VCaP (cell line): ENCODE measurements at regions not wholly inside any gene's neighbourhood (a gene's known extent, or its start where the extent isn't known, plus 50 kb on each side); places are given as distances from the start of the nearest gene placed in this dataset.
"Not testable (repeated sequence)": the region's sequence is repeated elsewhere in the genome, so short reads cannot be mapped to it uniquely, and the experiment has no call there.

Source experiments
- H3K27ac ChIP-seq: fragments of 450-650 bp; 2 replicates; pipeline ENCODE4 v1.5.1; 2017
- CTCF ChIP-seq: fragments of 450-650 bp; conservative IDR thresholded peaks from 2 replicates; pipeline ENCODE4 v1.5.1; 2017; ENCODE audit warnings: mild to moderate bottlenecking, moderate library complexity

GRCh38 chr19:27419217-27419616 is 1793.7 kb downstream of the UQCRFS1 start:
- not testable (repeated sequence) for H3K27ac ChIP-seq

- TF ChIP-seq CTCF, result no peak
Measured at GRCh38 chr19:27393591-27393990, 1819.4 kb downstream of the UQCRFS1 start.

GRCh38 chr19:27392027-27392632 is 1820.8 kb downstream of the UQCRFS1 start:
- no peak overlapping the region for H3K27ac ChIP-seq
- TF ChIP-seq CTCF, result no peak

More at GRCh38 chr19:27393591-27393990, 1819.4 kb downstream of the UQCRFS1 start:
- H3K27ac ChIP-seq, result no peak overlapping the region

- peak; percentile 73 for TF ChIP-seq CTCF
- H3K27ac ChIP-seq, result not testable (repeated sequence)
Measured at GRCh38 chr19:27379306-27379705, 1833.6 kb downstream of the UQCRFS1 start.

- not testable (repeated sequence) for H3K27ac ChIP-seq
Measured at GRCh38 chr19:27369603-27370002, 1843.3 kb downstream of the UQCRFS1 start.

GRCh38 chr19:27362438-27362837 is 1850.5 kb downstream of the UQCRFS1 start:
- not testable (repeated sequence) for H3K27ac ChIP-seq

GRCh38 chr19:27355581-27355980 is 1857.4 kb downstream of the UQCRFS1 start:
- H3K27ac ChIP-seq, result not testable (repeated sequence)
